HEK293 (cell line): ENCODE measurements at regions not wholly inside any gene's neighbourhood (a gene's known extent, or its start where the extent isn't known, plus 50 kb on each side); places are given as distances from the start of the nearest gene placed in this dataset.

ENCODE experiments used
- CTCF ChIA-PET: fragments of 350-600 bp; formaldehyde crosslinking; extraction: SDS; loops from one replicate; lab custom pipeline; 2021; ENCODE audit warnings: antibody characterized with exemption; lab: Yijun Ruan, JAX
- POLR2A ChIA-PET: fragments of 300-600 bp; formaldehyde crosslinking; extraction: SDS; loops from one replicate; lab custom pipeline; 2020; ENCODE audit warnings: antibody characterized with exemption, inconsistent platforms; lab: Yijun Ruan, JAX
- H3K27ac ChIP-seq: fragments of 200-500 bp; sonication (Bioruptor generic); 2 replicates; pipeline ENCODE4 v1.5.1; 2014; ENCODE audit warnings: low read depth, low read length, control low read depth, inconsistent platforms; ENCODE audit errors: extremely low read depth
- H3K36me3 ChIP-seq, 2 experiments: fragments of 200-500 bp in 1 of 2; sonication (Bioruptor generic) in 1 of 2; 1 replicate in 1 of 2; 2 replicates in 1 of 2; pipeline ENCODE4 v1.5.1; 2014 to 2017; ENCODE audit warnings: inconsistent platforms in 2 of 2, low read length in 2 of 2; ENCODE audit not compliant: control insufficient read depth in 2 of 2, insufficient read depth in 1 of 2
- H3K4me1 ChIP-seq: fragments of 200-500 bp; sonication (Bioruptor generic); 2 replicates; pipeline ENCODE4 v1.5.1; 2014; ENCODE audit warnings: mild to moderate bottlenecking, low read length, inconsistent platforms; ENCODE audit not compliant: control insufficient read depth, insufficient read depth
- H3K4me3 ChIP-seq: 2 replicates; pipeline ENCODE4 v1.5.1; 2011; ENCODE audit warnings: low read depth, mild to moderate bottlenecking, control low read depth, low read length, moderate library complexity
- H3K9me3 ChIP-seq: fragments of 200-500 bp; sonication (Bioruptor generic); 2 replicates; pipeline ENCODE4 v1.5.1; 2014; ENCODE audit warnings: low read depth, low read length, inconsistent platforms; ENCODE audit not compliant: control insufficient read depth, insufficient read depth
- GFI1B ChIP-seq: fragments of 450-650 bp; formaldehyde crosslinking; IDR thresholded peaks from 2 replicates; pipeline ENCODE4 v1.5.1; 2016; ENCODE audit warnings: missing biosample characterization, missing genetic modification characterization
- GLIS1 ChIP-seq: fragments of 450-650 bp; formaldehyde crosslinking; IDR thresholded peaks from 2 replicates; pipeline ENCODE4 v1.5.1; 2016; ENCODE audit warnings: missing biosample characterization, missing genetic modification characterization
- KLF16 ChIP-seq: fragments of 450-650 bp; formaldehyde crosslinking; IDR thresholded peaks from 2 replicates; pipeline ENCODE4 v1.5.1; 2017; ENCODE audit warnings: missing biosample characterization, missing genetic modification characterization
- KLF17 ChIP-seq: fragments of 450-650 bp; formaldehyde crosslinking; IDR thresholded peaks from 2 replicates; pipeline ENCODE4 v1.5.1; 2016; ENCODE audit warnings: missing biosample characterization, missing genetic modification characterization
- PBX3 ChIP-seq: sonication (generic); formaldehyde crosslinking; IDR thresholded peaks from 2 replicates; pipeline ENCODE4 v1.8.1; 2022; ENCODE audit warnings: mild to moderate bottlenecking, moderate library complexity, missing genetic modification reagents
- REPIN1 ChIP-seq: fragments of 450-650 bp; formaldehyde crosslinking; IDR thresholded peaks from 2 replicates; pipeline ENCODE4 v1.5.1; 2017; ENCODE audit warnings: missing biosample characterization, missing genetic modification characterization, low read depth
- ZBTB20 ChIP-seq: fragments of 450-650 bp; formaldehyde crosslinking; IDR thresholded peaks from 2 replicates; pipeline ENCODE4 v1.5.1; 2016; ENCODE audit warnings: missing biosample characterization, missing genetic modification characterization
- ZBTB44 ChIP-seq: fragments of 450-650 bp; IDR thresholded peaks from 2 replicates; pipeline ENCODE4 v1.5.1; 2018; ENCODE audit warnings: missing biosample characterization, mild to moderate bottlenecking, missing genetic modification characterization
- ZFP3 ChIP-seq: fragments of 450-650 bp; formaldehyde crosslinking; IDR thresholded peaks from 2 replicates; pipeline ENCODE4 v1.5.1; 2016; ENCODE audit warnings: low read depth, missing biosample characterization, missing genetic modification characterization
- ZNF112 ChIP-seq: fragments of 450-650 bp; formaldehyde crosslinking; IDR thresholded peaks from 2 replicates; pipeline ENCODE4 v1.5.0; 2017; ENCODE audit warnings: missing biosample characterization, missing genetic modification characterization
- ZNF146 ChIP-seq: fragments of 450-650 bp; formaldehyde crosslinking; IDR thresholded peaks from 2 replicates; pipeline ENCODE4 v1.5.1; 2016; ENCODE audit warnings: missing biosample characterization, missing genetic modification characterization
- ZNF157 ChIP-seq: fragments of 450-650 bp; formaldehyde crosslinking; IDR thresholded peaks from 2 replicates; pipeline ENCODE4 v1.5.1; 2016; ENCODE audit warnings: missing biosample characterization, missing genetic modification characterization
- ZNF214 ChIP-seq: fragments of 450-650 bp; formaldehyde crosslinking; IDR thresholded peaks from 2 replicates; pipeline ENCODE4 v1.5.1; 2017; ENCODE audit warnings: missing biosample characterization, mild to moderate bottlenecking, missing genetic modification characterization, borderline replicate concordance
- ZNF23 ChIP-seq: fragments of 450-650 bp; formaldehyde crosslinking; IDR thresholded peaks from 2 replicates; pipeline ENCODE4 v1.5.1; 2016; ENCODE audit warnings: missing biosample characterization, missing genetic modification characterization, borderline replicate concordance
- ZNF510 ChIP-seq: fragments of 450-650 bp; formaldehyde crosslinking; IDR thresholded peaks from 2 replicates; pipeline ENCODE4 v1.5.1; 2018; ENCODE audit warnings: mild to moderate bottlenecking, missing genetic modification characterization, missing biosample characterization; ENCODE audit not compliant: insufficient replicate concordance
- ZNF514 ChIP-seq: fragments of 450-650 bp; formaldehyde crosslinking; IDR thresholded peaks from 2 replicates; pipeline ENCODE4 v1.5.1; 2016; ENCODE audit warnings: missing biosample characterization, missing genetic modification characterization
- ZNF544 ChIP-seq: fragments of 450-650 bp; formaldehyde crosslinking; IDR thresholded peaks from 2 replicates; pipeline ENCODE4 v1.5.0; 2017; ENCODE audit warnings: missing biosample characterization, missing genetic modification characterization
- ZNF549 ChIP-seq: fragments of 450-650 bp; IDR thresholded peaks from 2 replicates; pipeline ENCODE4 v1.5.1; 2018; ENCODE audit warnings: missing biosample characterization, missing genetic modification characterization, mild to moderate bottlenecking, inconsistent platforms, moderate library complexity
- ZNF585B ChIP-seq: fragments of 450-650 bp; formaldehyde crosslinking; IDR thresholded peaks from 2 replicates; pipeline ENCODE4 v1.5.1; 2016; ENCODE audit warnings: missing biosample characterization, missing genetic modification characterization
- ZNF621 ChIP-seq: fragments of 450-650 bp; formaldehyde crosslinking; IDR thresholded peaks from 2 replicates; pipeline ENCODE4 v1.5.1; 2017; ENCODE audit warnings: missing biosample characterization, missing genetic modification characterization
- ZNF747 ChIP-seq: fragments of 450-650 bp; formaldehyde crosslinking; IDR thresholded peaks from 2 replicates; pipeline ENCODE4 v1.5.1; 2016; ENCODE audit warnings: missing biosample characterization, missing genetic modification characterization
- ZSCAN4 ChIP-seq: fragments of 450-650 bp; formaldehyde crosslinking; IDR thresholded peaks from 2 replicates; pipeline ENCODE4 v1.5.1; 2017; ENCODE audit warnings: missing biosample characterization, missing genetic modification characterization
- TF ChIP-seq, protein P1 (sequence below): fragments of 450-650 bp; formaldehyde crosslinking; IDR thresholded peaks from 2 replicates; pipeline ENCODE4 v1.5.1; 2016; ENCODE audit warnings: missing biosample characterization, missing genetic modification characterization
- TF ChIP-seq, protein P2 (sequence below): fragments of 450-650 bp; formaldehyde crosslinking; IDR thresholded peaks from 2 replicates; pipeline ENCODE4 v1.5.1; 2016; ENCODE audit warnings: missing biosample characterization, missing genetic modification characterization

- TF ChIP-seq, protein P1, sequence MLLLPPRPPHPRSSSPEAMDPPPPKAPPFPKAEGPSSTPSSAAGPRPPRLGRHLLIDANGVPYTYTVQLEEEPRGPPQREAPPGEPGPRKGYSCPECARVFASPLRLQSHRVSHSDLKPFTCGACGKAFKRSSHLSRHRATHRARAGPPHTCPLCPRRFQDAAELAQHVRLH: no peak
- TF ChIP-seq ZBTB44 (tag by site-specific recombination) (no peak), ZNF157 (tag by site-specific recombination) (no peak), ZBTB20 (no peak), GFI1B (tag by site-specific recombination) (no peak), REPIN1 (no peak), KLF17 (tag by site-specific recombination) (no peak), ZNF146 (tag by site-specific recombination) (no peak), ZSCAN4 (tag by site-specific recombination) (no peak)
Measured at GRCh38 chrX:18034945-18035344, 173.8 kb upstream of the RAI2 start (continued).

DNA sequence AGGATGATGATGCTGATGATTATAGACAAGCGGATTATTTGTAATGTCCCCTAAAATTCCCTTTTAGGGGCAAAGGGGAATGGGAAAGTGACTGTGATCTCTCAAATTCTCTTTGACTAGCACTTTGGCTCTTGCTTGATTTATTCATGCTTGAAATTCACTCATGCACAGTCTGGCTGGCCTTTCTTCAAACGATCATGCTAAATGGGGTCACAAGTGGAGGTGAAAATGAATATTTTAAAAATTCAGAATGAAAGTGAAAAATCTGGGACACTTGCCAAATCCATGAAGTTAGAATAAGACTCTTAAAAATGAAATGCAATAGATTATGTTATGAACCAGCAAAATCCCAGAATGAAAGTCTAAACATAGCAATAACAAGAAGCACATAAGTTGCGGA is 173.4 kb upstream of the RAI2 start:
- no peaks in the 10 kb centered on the region for H3K36me3 ChIP-seq
- CTCF ChIA-PET: no interaction called here
- TF ChIP-seq ZNF747 (tag by site-specific recombination) (no peak), ZNF549 (tag by site-specific recombination) (no peak), GLIS1 (tag by site-specific recombination) (no peak), ZNF514 (tag by site-specific recombination) (no peak), ZNF544 (tag by site-specific recombination) (no peak), ZNF585B (tag by site-specific recombination) (no peak), ZNF112 (tag by site-specific recombination) (no peak)
- TF ChIP-seq, protein P2, sequence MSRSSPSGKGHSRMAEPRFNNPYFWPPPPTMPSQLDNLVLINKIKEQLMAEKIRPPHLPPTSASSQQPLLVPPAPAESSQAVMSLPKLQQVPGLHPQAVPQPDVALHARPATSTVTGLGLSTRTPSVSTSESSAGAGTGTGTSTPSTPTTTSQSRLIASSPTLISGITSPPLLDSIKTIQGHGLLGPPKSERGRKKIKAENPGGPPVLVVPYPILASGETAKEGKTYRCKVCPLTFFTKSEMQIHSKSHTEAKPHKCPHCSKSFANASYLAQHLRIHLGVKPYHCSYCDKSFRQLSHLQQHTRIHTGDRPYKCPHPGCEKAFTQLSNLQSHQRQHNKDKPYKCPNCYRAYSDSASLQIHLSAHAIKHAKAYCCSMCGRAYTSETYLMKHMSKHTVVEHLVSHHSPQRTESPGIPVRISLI (tag by site-specific recombination): no peak
- POLR2A ChIA-PET: no interaction called here
- no peak overlapping the region for H3K27ac ChIP-seq
- no peaks in the 10 kb centered on the region for H3K4me1 ChIP-seq
- H3K4me3 ChIP-seq: no peak overlapping the region
- H3K9me3 ChIP-seq: no peaks in the 10 kb centered on the region

DNA sequence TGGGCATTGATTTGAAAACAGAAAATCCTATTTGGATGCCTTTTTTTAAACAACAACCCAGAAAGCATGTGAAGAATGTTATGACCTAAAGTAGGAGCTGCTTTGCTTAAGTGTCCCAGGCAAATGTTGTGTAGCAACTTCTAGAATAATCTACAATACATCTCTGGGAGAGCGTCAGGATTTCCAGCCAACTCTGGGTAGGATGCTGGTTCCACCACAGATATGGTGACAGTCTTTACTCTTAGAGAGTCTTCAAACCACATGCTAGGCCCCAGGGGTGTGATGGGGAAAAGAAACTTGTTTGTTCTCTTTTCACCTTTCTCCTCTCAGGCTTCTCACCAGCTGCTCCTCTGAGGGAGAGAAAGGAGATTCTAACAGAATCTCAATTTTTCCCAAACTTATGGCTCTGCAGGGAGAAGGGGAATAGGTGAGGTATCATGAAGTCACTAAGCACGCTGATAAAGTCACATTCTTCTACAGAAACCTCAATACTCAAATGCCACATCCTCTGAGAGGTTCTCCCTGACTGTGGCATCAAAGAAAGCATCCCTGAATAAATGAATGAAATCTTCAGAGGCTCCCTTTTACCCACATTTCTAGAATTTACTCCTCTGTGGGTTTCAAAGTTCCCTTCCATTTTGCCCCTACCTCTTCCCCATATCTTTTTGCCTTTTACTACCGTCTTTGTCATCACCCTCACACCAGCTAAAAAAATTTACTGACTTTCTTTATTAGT is 171.6 kb upstream of the RAI2 start:
- ChIA-PET CTCF (interaction anchor here (0.6 kb wide), 1 partner anchor 1101 kb away, joined by 3 read pairs; no protein-coding TSS in a partner anchor), POLR2A (no interaction called here)
- Histone ChIP-seq H3K4me1 (no peaks in the 10 kb centered on the region), H3K4me3 (no peak overlapping the region), H3K36me3 (no peaks in the 10 kb centered on the region), H3K9me3 (no peaks in the 10 kb centered on the region), H3K27ac (no peak overlapping the region)
- TF ChIP-seq ZFP3 (no peak), ZNF510 (no peak), ZNF214 (tag by site-specific recombination) (no peak), ZNF23 (tag by site-specific recombination) (no peak), KLF16 (tag by site-specific recombination) (no peak), ZNF621 (tag by site-specific recombination) (no peak), PBX3 (CRISPR knock-in tag) (no peak)
